ENCODE measurements at regions not wholly inside any gene's neighbourhood (a gene's known extent, or its start where the extent isn't known, plus 50 kb on each side); places are given as distances from the start of the nearest gene placed in this dataset.

- Histone ChIP-seq H3K27me3 (ENCODE audit: control insufficient read depth, insufficient read depth, low read length) (no peaks in the 10 kb centered on the region), H3K27ac (ENCODE audit: low read depth, low read length) (no peak overlapping the region)
Observed at GRCh38 chr2:88855620-88856408, 164.3 kb downstream of the RPIA start.

GRCh38 chr2:88856409-88857135 lies 165.1 kb downstream of the RPIA start:
- Histone ChIP-seq H3K4me3 (ENCODE audit: low read length) (no peak overlapping the region), H3K36me3 (ENCODE audit: control insufficient read depth, insufficient read depth, low read length) (no peaks in the 10 kb centered on the region), H3K9ac (ENCODE audit: low read length) (no peak overlapping the region), H3K4me1 (ENCODE audit: control insufficient read depth, insufficient read depth, low read length) (no peaks in the 10 kb centered on the region), H3K27ac (ENCODE audit: low read depth, low read length) (no peak overlapping the region), H3K27me3 (ENCODE audit: control insufficient read depth, insufficient read depth, low read length) (no peaks in the 10 kb centered on the region)

More at GRCh38 chr2:88855620-88856408, 164.3 kb downstream of the RPIA start:
- Histone ChIP-seq H3K9ac (ENCODE audit: low read length) (no peak overlapping the region), H3K4me3 (ENCODE audit: low read length) (no peak overlapping the region), H3K36me3 (ENCODE audit: control insufficient read depth, insufficient read depth, low read length) (no peaks in the 10 kb centered on the region), H3K4me1 (ENCODE audit: control insufficient read depth, insufficient read depth, low read length) (no peaks in the 10 kb centered on the region)

- H3K4me3 ChIP-seq (ENCODE audit: low read length) = no peak overlapping the region
- H3K27me3 ChIP-seq (ENCODE audit: control insufficient read depth, insufficient read depth, low read length) = no peaks in the 10 kb centered on the region
- no peaks in the 10 kb centered on the region for H3K4me1 ChIP-seq (ENCODE audit: control insufficient read depth, insufficient read depth, low read length)
- H3K9ac ChIP-seq (ENCODE audit: low read length) = no peak overlapping the region
- H3K36me3 ChIP-seq (ENCODE audit: control insufficient read depth, insufficient read depth, low read length) = no peaks in the 10 kb centered on the region
- H3K27ac ChIP-seq (ENCODE audit: low read depth, low read length) = no peak overlapping the region
Observed at GRCh38 chr2:88857274-88857741, 165.8 kb downstream of the RPIA start.

- no peak overlapping the region for H3K4me3 ChIP-seq (ENCODE audit: low read length)
- H3K27ac ChIP-seq (ENCODE audit: low read depth, low read length) = no peak overlapping the region
- H3K9ac ChIP-seq (ENCODE audit: low read length) = no peak overlapping the region
- no peaks in the 10 kb centered on the region for H3K36me3 ChIP-seq (ENCODE audit: control insufficient read depth, insufficient read depth, low read length)
- no peaks in the 10 kb centered on the region for H3K4me1 ChIP-seq (ENCODE audit: control insufficient read depth, insufficient read depth, low read length)
- H3K27me3 ChIP-seq (ENCODE audit: control insufficient read depth, insufficient read depth, low read length) = no peaks in the 10 kb centered on the region
Observed at GRCh38 chr2:88857951-88858411, 166.5 kb downstream of the RPIA start.

GRCh38 chr2:88859461-88859860 lies 168.0 kb downstream of the RPIA start:
- Histone ChIP-seq H3K4me1 (ENCODE audit: control insufficient read depth, insufficient read depth, low read length) (no peaks in the 10 kb centered on the region), H3K36me3 (ENCODE audit: control insufficient read depth, insufficient read depth, low read length) (no peaks in the 10 kb centered on the region), H3K9ac (ENCODE audit: low read length) (no peak overlapping the region), H3K27ac (ENCODE audit: low read depth, low read length) (no peak overlapping the region), H3K27me3 (ENCODE audit: control insufficient read depth, insufficient read depth, low read length) (no peaks in the 10 kb centered on the region), H3K4me3 (ENCODE audit: low read length) (no peak overlapping the region)

GRCh38 chr2:88860421-88861075 lies 169.1 kb downstream of the RPIA start:
- Histone ChIP-seq H3K27ac (ENCODE audit: low read depth, low read length) (no peak overlapping the region), H3K4me1 (ENCODE audit: control insufficient read depth, insufficient read depth, low read length) (no peaks in the 10 kb centered on the region), H3K4me3 (ENCODE audit: low read length) (peak overlapping the region; percentile 4), H3K27me3 (ENCODE audit: control insufficient read depth, insufficient read depth, low read length) (no peaks in the 10 kb centered on the region), H3K36me3 (ENCODE audit: control insufficient read depth, insufficient read depth, low read length) (no peaks in the 10 kb centered on the region), H3K9ac (ENCODE audit: low read length) (no peak overlapping the region)

- no peak overlapping the region for H3K27ac ChIP-seq (ENCODE audit: low read depth, low read length)
- H3K9ac ChIP-seq (ENCODE audit: low read length) = no peak overlapping the region
- H3K36me3 ChIP-seq (ENCODE audit: control insufficient read depth, insufficient read depth, low read length) = no peaks in the 10 kb centered on the region
- no peak overlapping the region for H3K4me3 ChIP-seq (ENCODE audit: low read length)
- no peaks in the 10 kb centered on the region for H3K27me3 ChIP-seq (ENCODE audit: control insufficient read depth, insufficient read depth, low read length)
- no peaks in the 10 kb centered on the region for H3K4me1 ChIP-seq (ENCODE audit: control insufficient read depth, insufficient read depth, low read length)
Observed at GRCh38 chr2:88865801-88866371, 174.4 kb downstream of the RPIA start.

GRCh38 chr2:88866756-88867155 lies 175.3 kb downstream of the RPIA start:
- Histone ChIP-seq H3K27ac (ENCODE audit: low read depth, low read length) (no peak overlapping the region), H3K9ac (ENCODE audit: low read length) (no peak overlapping the region), H3K4me1 (ENCODE audit: control insufficient read depth, insufficient read depth, low read length) (no peaks in the 10 kb centered on the region), H3K27me3 (ENCODE audit: control insufficient read depth, insufficient read depth, low read length) (no peaks in the 10 kb centered on the region), H3K4me3 (ENCODE audit: low read length) (no peak overlapping the region), H3K36me3 (ENCODE audit: control insufficient read depth, insufficient read depth, low read length) (no peaks in the 10 kb centered on the region)

GRCh38 chr2:88868861-88869260 lies 177.4 kb downstream of the RPIA start:
- Histone ChIP-seq H3K9ac (ENCODE audit: low read length) (no peak overlapping the region), H3K4me1 (ENCODE audit: control insufficient read depth, insufficient read depth, low read length) (no peaks in the 10 kb centered on the region), H3K36me3 (ENCODE audit: control insufficient read depth, insufficient read depth, low read length) (no peaks in the 10 kb centered on the region), H3K27ac (ENCODE audit: low read depth, low read length) (no peak overlapping the region), H3K4me3 (ENCODE audit: low read length) (no peak overlapping the region), H3K27me3 (ENCODE audit: control insufficient read depth, insufficient read depth, low read length) (no peaks in the 10 kb centered on the region)

GRCh38 chr2:88870267-88870839 lies 178.9 kb downstream of the RPIA start:
- Histone ChIP-seq H3K4me1 (ENCODE audit: control insufficient read depth, insufficient read depth, low read length) (no peaks in the 10 kb centered on the region), H3K27ac (ENCODE audit: low read depth, low read length) (no peak overlapping the region), H3K36me3 (ENCODE audit: control insufficient read depth, insufficient read depth, low read length) (no peaks in the 10 kb centered on the region), H3K9ac (ENCODE audit: low read length) (no peak overlapping the region), H3K4me3 (ENCODE audit: low read length) (no peak overlapping the region), H3K27me3 (ENCODE audit: control insufficient read depth, insufficient read depth, low read length) (no peaks in the 10 kb centered on the region)

- no peaks in the 10 kb centered on the region for H3K36me3 ChIP-seq (ENCODE audit: control insufficient read depth, insufficient read depth, low read length)
- H3K4me3 ChIP-seq (ENCODE audit: low read length) = no peak overlapping the region
- no peak overlapping the region for H3K9ac ChIP-seq (ENCODE audit: low read length)
- H3K4me1 ChIP-seq (ENCODE audit: control insufficient read depth, insufficient read depth, low read length) = no peaks in the 10 kb centered on the region
- no peak overlapping the region for H3K27ac ChIP-seq (ENCODE audit: low read depth, low read length)
- H3K27me3 ChIP-seq (ENCODE audit: control insufficient read depth, insufficient read depth, low read length) = no peaks in the 10 kb centered on the region
Observed at GRCh38 chr2:88871336-88871735, 179.9 kb downstream of the RPIA start.

GRCh38 chr2:88873620-88874019 lies 182.1 kb downstream of the RPIA start:
- Histone ChIP-seq H3K4me1 (ENCODE audit: control insufficient read depth, insufficient read depth, low read length) (no peaks in the 10 kb centered on the region), H3K9ac (ENCODE audit: low read length) (no peak overlapping the region), H3K27ac (ENCODE audit: low read depth, low read length) (no peak overlapping the region), H3K36me3 (ENCODE audit: control insufficient read depth, insufficient read depth, low read length) (no peaks in the 10 kb centered on the region), H3K27me3 (ENCODE audit: control insufficient read depth, insufficient read depth, low read length) (no peaks in the 10 kb centered on the region), H3K4me3 (ENCODE audit: low read length) (no peak overlapping the region)
